GM21786 (cell line): ENCODE measurements at regions not wholly inside any gene's neighbourhood (a gene's known extent, or its start where the extent isn't known, plus 50 kb on each side); places are given as distances from the start of the nearest gene placed in this dataset.

ENCODE experiments used
- ATAC-seq: cut with Tn5 transposase; IDR thresholded peaks from one replicate; pipeline ENCODE4 v1.9.1; 2021; ENCODE audit not compliant: unreplicated experiment

GRCh38 chr9:88691091-88691490 lies 156.1 kb downstream of the NXNL2 start:
- ATAC-seq, result no peak

DNA sequence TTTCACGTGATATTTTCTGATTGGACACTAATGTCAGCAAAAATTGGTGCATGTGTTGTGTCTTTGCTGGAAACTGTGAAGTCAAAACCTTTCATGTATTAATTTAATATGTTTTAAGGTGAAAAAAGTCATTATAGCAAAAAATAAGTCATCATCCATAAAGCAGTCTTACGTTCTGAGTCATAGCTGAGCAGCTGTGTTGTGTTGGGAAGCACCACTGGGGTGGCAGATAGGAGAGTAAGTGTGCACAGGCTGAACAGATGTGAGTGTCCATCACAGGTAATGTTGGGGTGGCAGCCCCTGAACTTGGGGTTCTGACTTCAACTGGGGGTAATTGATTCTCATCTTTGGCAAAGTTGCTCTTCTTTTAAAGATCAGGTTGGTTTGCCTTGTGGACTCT lies 156.8 kb downstream of the NXNL2 start:
- ATAC-seq, result no peak

- ATAC-seq, result no peak
Observed at GRCh38 chr9:88692827-88693226, 157.8 kb downstream of the NXNL2 start.

DNA sequence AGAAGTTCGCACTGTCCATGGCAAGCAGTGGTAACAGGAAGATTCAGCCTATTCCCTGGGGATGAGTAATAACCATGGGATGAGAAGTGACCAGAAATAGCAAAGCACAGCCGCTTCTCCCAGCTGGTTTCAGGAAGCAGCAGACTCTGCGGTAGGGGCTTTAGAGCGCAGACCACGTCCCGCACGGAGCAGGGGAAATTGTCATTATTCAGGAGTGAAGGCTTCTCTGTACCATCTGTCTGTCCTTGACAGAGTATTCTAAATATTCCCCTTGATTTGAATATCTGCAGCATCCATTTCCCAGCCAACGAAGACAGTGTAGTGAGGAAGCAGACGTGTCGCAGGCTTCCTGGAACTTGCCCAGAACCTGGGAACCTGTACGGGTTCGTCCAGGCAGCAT lies 159.6 kb downstream of the NXNL2 start:
- no peak for ATAC-seq

DNA sequence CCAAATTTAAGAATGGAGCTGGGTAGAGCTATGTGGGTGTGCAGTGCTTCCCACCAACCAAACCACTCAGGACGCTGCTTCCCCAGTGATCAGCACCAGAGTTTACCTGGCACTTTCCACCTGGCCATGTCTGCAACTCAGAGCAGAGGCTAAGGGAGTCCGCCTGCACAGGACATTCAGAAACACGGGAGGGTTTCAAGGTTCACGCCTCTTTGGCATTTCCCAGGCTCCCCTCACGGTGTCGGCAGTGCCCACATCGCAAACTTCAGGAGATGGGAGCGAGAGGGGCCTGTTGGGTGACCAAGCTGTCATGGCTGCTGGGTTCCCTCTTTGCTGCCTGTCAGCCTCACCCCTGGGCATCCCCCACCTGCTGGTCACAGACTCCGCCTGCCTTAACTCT lies 161.5 kb downstream of the NXNL2 start:
- ATAC-seq, result no peak

- no peak for ATAC-seq
Observed at GRCh38 chr9:88697764-88698432, 162.9 kb downstream of the NXNL2 start.

DNA sequence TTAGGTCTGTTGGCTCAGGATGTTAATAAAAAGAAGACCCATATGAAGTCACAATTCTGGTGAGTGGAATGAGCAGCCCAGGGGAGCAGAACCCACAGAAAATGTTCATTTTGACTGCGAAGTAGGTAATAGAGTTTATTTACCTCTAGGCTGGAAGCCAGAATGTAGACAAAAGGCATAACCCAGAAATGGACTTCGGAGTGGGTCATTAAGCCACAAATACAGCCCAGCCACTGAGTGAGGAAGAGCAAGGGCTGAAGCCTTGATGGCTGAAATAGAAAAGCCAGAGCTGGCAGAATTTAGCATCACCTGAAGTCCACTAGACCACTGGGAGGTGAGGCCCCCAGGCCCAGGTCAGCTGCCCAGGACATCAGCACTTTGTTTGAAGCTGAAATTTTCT lies 168.0 kb downstream of the NXNL2 start:
- ATAC-seq, result no peak

DNA sequence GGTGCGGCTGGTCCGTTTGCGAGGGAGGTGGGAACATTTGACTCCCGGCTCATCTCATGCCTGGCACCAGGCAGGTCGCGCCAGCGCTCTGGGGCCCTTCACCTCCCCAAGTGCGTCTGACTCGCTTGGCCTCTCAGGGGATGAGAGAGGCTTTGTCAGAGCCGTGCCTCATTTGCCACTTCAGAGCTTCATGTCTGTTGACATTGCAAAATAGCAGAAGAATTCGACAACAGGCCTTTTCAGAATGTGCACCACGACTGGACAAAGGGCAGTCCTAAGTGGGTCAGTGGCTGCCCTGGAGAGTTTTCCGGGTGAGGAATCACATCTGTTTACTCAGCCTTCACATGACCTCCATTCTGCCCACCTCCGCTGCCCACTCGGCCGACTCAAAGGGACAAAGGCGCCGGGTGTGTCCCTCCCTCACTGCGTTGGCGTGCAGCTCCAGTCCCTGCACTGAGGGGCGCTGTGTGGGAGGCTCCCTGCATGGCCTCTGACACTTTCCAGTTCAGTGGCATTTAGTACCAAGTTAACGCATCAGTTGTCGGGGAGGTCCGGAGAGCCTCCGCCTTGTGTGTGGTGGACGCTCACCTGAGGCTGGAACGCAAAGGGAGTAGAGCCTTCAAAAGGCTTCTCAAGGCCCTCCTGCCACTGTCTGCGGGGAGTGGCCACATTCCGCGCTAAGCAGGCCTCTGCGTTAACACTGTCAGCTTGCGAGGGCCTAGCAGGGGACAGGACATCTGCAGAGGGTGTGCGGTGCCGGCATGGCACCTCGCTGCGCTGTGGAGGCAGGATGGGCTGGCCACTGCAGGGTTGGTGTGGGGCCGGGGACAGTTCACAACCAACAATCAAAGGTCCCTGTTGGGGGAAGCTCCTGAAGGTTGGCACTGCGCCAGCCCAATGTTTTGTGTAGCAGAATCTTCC lies 171.5 kb downstream of the NXNL2 start:
- ATAC-seq, result no peak

- ATAC-seq, result no peak
Observed at GRCh38 chr9:88710449-88710848, 175.5 kb downstream of the NXNL2 start.

DNA sequence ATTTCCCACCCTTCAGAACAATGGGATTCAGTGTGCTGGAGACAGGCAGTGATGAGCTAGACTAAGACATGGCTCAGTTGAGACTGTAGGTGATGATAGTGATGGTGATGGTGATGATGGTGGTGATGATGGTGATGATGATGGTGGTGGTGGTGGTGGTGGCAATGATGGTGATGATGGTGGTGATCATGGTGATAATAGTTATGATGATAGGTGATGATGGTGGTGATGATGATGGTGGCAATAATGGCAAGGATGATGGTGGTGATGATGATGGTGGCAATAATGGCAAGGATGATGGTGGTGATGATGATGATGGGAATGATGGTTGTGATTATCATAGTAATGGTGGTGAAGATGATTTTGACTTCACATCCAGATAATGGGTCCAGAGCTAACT lies 176.7 kb downstream of the NXNL2 start:
- no peak for ATAC-seq

DNA sequence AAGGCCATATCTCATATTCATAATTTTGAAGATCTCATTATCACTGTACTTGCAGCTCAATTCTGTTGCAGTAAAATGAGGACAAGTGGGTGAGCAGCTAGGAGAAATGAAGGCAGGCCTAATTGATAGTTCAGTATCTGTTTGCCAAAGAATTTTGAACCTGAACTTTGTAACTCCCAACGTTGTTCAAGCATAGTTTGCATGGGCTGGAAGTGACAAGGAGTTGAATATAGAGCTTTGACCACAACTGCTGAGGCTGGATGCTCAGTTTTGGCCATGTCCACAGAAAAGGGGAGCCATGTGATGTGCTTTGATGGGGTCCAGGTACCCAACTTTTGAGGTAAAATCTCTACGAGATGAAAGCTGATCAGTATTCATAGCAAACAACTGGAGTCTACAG lies 177.5 kb downstream of the NXNL2 start:
- ATAC-seq, result no peak

GRCh38 chr9:88713010-88713409 lies 178.0 kb downstream of the NXNL2 start:
- ATAC-seq, result no peak

DNA sequence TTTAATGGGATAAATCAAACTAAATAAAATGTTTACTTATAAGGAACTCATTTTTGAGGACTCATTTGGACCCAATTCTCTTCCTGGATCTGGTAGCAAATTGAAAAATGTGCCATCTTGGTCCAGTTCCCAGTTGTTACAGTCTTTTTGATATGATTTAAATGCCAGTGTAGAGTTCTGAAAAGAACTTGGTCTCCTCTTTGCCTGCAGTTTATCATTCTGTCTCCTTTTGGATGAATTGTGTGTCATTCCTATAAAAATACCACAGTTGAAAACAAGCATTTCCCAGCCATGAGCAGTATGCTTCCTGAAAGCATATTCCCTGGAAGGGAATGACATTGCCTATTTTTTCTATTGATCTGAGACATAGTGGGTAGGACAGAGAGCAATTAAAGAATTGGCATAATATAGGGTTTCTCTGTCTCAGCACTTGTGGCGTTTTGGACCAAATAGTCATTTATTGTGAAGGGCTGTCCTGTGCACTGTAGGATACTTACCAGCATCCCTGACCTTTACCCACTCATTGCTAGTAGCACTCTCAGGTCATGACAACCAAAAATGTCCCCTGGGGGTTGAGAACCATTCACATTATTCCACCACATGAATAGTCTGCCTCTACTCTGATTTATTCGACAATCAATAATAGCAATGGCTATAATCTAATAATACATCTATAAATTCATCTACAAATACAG lies 181.8 kb downstream of the NXNL2 start:
- no peak for ATAC-seq

DNA sequence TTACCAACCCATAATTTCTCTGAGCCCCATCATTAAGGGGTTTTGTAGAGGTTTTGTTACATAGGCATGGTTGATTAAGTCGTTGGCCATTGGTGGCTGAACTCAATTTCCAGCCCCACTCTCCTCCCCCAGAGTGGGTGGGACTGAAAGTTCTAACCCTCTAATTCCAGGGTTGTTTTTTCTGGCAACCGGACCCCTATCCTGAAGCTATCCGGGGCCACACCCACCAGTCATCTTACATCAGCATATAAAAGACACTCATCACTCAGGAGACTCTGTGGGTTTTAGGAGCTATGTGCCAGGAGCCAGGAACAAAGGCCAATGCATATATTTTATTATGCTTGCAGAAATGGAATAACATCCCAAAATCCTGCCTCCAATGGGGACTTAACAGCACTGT lies 186.0 kb downstream of the NXNL2 start:
- ATAC-seq, result no peak

- ATAC-seq, result no peak
Observed at GRCh38 chr9:88721495-88722279, 186.7 kb downstream of the NXNL2 start.

GRCh38 chr9:88722753-88723152 lies 187.8 kb downstream of the NXNL2 start:
- ATAC-seq, result no peak

- ATAC-seq, result no peak
Observed at GRCh38 chr9:88723751-88724150, 188.8 kb downstream of the NXNL2 start.

DNA sequence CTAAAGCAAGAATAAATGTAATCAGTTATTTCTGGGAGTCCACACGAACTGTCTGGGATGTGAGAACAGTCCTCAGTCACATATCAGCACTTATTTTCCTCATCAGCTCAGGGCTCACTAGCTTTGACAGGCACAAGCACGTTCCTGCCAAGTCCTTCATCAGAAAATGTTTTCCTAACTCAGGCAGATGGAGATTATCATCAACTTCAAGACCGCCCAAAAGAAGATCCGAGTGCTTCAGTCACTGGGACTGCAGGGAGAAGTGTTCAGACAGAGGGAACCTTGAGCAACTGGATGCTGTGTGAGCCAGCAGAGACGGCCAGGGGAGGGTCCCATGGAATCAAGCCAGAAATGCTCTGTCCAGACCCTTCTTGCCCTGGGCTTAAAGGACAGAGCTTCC lies 189.4 kb downstream of the NXNL2 start:
- ATAC-seq, result no peak

- ATAC-seq, result no peak
Observed at GRCh38 chr9:88725300-88726019, 190.5 kb downstream of the NXNL2 start.

GRCh38 chr9:88726803-88727202 lies 191.8 kb downstream of the NXNL2 start:
- no peak for ATAC-seq
